HG03196 (cell line): ENCODE measurements at regions not wholly inside any gene's neighbourhood (a gene's known extent, or its start where the extent isn't known, plus 50 kb on each side); places are given as distances from the start of the nearest gene placed in this dataset.

Source experiments
- ATAC-seq: cut with Tn5 transposase; IDR thresholded peaks from one replicate; pipeline ENCODE4 v1.9.1; 2021; ENCODE audit not compliant: unreplicated experiment

DNA sequence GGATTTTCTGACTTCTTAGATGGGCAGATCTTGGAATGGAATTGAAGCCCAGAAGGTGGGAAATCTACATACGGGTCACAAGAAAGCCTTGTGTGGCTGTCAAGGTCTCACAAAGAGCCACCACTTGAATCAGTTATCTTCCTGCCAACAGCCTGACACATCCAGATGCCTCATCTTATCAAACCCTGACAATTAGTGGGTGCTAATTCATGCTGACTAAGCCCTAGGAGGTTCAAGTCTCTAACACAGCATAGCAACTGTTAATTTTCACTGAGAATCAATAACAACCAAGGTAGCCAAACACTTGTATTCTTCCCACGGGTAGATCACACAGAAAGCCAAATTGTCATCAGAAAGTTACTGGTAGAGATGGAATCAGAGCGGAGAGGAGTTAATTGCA is 222.2 kb downstream of the TMEM167A start:
- ATAC-seq: no peak

DNA sequence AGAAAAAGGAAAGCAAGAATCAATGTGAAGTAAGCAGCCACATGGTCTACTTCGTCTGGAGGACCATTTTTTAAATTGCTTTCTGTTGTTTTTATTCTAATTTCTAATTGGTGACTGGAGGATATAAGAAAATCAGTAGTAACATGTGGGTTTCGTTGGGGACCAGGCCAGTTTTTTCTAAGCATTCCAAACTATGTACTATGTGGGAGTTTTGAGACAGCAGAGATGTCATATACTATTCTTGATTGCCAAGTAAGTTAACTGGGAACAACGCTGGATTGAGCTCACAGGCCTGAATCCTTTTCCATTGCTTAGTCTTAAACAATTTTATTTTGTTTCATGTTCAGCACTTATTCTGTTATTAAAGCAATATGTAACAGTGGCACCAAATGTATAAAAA is 225.7 kb downstream of the TMEM167A start:
- ATAC-seq: no peak

DNA sequence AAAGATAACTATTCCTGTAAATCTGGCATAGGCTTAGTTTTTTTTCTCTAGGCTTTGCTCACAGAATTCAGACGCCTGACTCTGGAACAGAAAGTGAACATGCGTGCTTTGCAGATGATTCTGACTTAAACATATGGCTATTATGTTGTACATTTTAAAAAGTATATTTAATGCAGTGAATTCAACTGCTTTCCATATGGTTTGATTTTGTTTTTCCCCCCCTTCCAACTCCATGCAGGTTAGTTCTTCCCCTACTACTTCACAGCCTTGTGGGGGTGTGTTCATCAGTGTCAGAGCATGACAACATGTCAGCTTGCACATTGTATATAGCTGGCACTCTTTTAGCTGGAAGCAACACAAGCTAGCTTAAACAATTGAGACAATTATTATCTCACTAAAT is 226.8 kb downstream of the TMEM167A start:
- no peak for ATAC-seq

DNA sequence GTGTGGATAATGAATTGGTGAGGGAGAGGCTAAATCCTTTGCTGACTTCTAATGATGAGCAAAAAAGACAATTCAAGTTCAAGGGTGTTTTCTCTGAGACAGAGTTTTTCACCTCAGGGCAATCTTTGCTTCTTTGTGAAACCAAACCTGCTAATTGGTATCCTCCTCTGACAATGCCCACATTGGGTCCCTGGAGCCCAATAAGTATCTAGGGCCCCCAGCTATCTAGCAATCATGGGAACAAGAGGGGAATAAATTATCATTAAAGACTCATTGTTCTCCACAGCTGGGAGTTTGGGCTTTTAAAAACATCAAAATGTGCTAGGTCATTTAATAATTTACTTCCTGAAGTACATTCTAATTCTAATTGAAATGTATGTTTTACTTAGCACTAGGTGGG is 227.3 kb downstream of the TMEM167A start:
- no peak for ATAC-seq

DNA sequence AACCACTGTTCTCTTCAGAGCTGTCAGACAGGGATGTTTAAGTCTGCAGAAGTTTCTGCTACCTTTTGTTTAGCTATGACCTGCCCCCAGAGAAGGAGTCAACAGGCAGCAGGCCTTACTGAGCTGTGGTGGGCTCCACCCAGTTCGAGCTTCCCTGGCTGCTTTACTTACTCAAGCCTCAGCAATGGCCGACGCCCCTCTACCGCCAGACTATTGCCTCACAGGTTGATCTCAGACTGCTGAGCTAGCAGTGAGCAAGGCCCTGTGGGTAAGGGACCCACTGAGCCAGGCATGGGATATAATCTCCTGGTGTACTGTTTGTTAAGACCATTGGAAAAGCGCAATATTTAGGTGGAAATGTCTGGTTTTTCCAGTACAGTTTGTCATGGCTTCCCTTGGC is 229.6 kb downstream of the TMEM167A start:
- no peak for ATAC-seq

DNA sequence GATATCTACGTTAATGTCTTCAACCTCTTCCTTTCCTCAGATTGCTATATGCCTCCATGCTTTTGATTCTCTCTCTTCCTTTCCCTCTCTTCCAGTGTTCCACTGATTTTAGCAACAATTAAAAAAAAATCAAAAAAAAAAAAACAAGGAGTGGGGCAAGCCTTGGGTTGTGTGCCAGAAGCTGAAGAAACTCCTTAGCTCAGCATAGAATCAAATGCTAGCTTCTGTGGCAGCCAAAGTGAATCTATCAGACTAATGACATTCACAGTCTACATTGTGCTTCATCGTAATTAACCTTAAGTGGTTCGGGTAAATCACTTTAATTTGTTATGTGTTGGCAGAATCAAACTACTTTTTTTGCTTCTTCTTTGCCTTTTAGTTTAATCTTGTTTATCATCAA is 237.3 kb downstream of the TMEM167A start:
- no peak for ATAC-seq

DNA sequence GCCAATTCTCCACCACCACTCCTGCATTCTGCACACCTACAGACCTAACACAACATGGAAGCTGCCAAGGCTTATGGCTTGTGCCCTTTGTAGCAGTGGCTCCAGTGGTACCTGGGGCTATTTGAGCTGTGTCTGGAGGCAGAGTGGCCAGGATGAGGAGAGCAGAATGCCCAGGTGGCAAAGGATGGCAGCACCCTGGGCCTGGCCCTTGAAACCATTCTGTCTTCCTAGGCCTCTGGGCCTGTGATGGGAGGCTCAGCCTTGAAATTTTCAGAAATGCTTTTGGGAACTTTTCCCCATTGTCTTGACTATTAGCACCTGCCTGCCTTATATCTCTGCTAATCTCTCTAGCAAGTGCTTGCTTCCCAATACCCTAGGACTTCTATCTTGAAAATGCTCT is 241.7 kb downstream of the TMEM167A start:
- ATAC-seq: no peak

DNA sequence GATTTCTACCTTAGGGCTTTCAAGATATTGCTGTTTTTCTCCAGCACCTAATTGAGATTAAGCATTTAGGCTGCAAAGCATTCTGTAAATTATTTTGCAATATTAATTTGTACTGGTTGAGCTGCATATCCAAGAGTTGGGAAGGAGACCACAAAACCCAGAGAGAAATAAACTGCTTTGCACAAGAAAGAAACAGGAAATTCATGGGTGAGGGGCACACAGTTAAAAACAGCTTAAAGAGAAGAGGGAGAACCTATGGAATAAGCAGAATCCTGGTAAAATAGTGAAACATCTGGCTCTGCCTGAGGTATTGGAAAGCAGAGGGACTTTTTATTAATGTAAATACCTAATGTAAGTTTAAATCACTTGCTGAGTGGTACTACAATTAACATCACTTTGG is 243.0 kb downstream of the TMEM167A start:
- no peak for ATAC-seq

DNA sequence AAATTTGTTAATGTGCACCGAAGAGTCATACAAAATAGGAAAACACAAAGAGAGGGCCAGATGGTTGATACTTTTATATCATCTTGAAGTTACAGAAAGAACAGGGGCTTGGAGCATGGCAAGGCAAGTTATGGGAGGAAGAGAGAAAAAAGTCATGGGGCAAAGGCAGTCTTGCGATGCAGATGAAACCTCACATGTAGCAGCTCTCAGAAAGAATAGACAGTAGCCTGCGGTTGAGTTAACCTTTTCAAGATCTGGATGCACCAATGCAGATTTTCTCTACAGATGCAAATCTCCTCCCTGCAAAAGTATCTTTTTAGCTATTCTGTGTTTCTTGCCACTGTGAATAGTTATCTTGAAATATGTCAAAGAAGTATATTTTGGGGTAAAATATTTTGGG is 243.9 kb downstream of the TMEM167A start:
- no peak for ATAC-seq

DNA sequence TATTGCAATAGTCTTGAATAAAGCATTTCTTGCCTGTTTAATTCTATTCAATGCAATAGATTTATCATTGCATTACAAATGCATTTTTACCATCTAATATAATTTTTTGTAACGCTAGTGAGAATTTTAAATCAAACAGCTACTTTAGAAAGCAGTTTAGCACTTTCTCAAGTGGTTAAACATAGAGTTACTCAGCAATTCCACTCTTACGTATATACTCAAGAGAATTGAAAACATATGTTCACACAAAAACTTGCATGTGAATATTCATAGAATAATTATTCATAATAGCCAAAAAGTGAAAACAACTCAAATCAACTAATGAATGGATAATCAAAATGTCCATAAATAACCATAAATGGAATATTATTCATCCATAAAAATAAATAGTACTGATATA is 244.7 kb downstream of the TMEM167A start:
- ATAC-seq: no peak

DNA sequence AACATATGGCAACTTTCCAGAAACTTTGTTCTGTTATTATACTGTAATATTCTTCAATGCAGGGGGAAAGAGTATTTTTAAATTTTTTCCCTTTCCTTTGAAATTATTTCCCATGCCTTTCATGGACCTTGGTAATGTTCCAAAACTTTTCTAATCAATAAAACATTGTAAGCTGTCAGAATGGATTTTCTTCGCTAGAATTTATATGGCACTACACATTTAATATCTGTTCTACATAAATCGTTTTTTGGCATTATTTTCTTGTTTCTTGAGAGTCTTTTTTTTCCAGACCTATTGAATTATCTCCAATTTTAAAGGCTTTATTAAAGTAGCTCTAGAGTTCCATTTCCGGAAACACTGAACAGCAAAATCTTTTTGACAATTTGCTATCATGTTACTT is 249.0 kb downstream of the TMEM167A start:
- ATAC-seq: no peak

DNA sequence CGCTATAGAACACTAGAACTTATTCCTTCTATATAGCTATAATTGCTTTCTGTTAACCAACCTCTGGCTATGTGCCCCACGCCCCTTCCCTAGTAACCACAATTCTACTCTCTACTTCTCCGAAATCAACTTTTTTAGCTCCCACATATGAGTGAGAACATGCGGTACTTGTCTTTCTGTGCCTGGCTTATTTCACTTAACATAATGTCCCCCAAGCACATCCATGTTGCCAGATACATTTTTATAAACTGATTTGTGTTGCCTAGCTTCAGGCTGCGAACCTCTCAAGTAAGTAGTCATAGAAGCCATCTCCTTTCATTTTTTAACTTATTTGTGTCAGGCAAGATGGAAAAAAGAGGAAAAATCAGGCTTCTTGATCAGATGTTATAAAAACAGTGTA is 249.5 kb downstream of the TMEM167A start:
- no peak for ATAC-seq

DNA sequence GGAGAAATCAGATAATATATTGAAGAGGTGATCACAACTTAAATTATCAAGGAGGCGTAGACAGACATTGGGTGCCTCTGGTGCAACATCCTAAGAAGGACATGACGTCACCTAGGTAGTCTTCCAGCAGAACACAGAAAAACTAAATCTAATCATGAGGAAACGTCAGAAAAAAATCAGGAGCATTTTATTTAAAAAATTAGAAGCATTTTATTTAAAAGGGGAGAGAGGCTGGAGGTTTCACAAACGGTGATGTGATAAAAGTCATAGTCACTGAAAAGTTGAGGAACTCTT is 254.6 kb downstream of the TMEM167A start:
- no peak for ATAC-seq

DNA sequence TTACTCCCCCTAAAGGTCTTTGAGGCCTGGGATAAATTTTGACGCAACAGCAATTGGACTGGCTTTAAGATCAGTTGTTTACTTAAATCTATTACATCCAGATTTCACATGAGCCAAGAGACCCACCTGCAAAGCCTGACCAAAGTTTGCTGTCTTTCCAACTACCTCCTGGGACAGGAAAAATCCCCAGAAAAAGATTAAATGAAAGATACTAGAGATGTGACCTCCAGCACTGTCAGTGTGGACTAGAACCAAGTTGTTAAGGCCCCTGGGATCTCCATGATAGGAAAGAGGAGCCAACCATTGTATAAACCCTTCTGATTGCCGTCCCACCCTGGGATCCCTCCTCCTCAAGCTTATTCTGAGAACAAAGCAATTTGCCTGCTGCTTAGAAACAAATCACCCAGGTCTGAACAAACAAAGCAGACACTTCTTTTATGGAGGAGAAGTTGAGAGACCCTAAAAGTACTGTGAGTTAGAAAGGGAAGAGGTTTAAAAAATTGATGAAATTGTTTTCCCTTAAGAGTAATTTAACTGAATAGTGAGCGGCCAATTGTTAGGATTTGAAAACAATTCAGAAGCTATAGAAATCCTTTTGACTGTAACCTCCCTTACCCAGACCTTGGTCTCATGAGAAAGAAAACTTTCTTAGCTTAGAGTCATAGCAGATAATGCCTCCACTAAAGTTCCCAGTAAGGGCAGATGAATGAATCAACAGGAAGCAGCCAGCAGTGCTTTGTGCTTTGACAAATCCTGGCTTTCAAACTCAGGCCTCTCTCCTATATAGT is 255.2 kb downstream of the TMEM167A start:
- no peak for ATAC-seq

DNA sequence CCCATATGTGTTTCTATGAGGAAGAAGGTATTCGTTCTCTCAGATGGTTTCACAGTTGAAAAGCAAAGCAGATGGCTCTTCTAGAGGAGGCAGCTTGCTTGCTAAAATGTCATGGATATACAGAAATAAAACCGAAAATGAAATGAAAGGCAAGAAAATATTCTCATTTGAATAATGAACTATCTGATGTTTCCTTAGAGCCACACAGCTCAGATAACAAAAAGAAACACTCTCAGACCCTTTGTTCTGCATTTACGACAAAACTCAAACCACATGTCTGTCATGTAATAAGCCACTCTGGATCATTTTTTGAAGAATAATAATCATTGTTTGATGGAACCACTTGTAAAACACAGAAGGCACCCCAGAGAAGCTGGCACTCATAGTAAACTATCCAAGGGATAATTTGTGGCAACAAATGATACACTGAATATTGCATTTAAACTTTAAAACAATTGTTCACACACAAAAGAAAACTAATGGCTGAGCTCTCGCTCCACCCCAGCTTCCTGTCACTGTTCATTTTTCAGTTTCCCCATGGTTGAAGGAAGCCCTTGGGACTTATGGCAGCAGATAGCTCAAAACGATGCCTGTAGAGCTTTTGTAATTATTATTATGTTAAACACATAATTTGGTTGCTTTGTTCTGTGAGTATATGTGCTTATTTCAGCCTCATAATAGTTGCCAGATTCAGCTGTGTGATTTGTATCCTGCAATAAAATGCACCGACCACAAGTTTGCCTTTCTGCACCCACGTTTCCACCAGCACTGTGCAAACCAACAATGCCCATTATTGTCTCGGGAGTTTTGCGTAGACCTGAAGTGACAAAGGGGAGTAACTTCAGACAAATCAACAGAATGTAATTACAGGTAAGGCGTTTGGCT is 256.0 kb downstream of the TMEM167A start:
- peak; percentile 83 for ATAC-seq

DNA sequence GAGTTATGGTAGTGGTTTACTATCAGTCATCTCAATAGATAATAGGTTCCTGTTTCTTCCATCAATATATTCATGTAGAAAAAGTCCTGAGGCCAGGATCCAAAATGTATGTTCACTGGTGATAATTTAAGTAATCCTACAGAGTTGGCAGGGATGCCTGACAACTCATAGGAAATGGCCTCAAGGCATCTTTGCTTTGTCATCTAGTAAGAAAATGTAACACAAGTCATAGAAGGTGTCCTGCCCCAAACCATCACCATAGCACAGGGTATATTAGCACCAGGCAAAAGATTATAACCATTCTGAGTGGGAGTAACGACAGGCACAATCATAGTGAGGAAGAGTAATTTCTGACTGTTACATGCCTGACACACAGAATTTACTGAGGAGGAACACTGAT is 257.0 kb downstream of the TMEM167A start:
- ATAC-seq: no peak

DNA sequence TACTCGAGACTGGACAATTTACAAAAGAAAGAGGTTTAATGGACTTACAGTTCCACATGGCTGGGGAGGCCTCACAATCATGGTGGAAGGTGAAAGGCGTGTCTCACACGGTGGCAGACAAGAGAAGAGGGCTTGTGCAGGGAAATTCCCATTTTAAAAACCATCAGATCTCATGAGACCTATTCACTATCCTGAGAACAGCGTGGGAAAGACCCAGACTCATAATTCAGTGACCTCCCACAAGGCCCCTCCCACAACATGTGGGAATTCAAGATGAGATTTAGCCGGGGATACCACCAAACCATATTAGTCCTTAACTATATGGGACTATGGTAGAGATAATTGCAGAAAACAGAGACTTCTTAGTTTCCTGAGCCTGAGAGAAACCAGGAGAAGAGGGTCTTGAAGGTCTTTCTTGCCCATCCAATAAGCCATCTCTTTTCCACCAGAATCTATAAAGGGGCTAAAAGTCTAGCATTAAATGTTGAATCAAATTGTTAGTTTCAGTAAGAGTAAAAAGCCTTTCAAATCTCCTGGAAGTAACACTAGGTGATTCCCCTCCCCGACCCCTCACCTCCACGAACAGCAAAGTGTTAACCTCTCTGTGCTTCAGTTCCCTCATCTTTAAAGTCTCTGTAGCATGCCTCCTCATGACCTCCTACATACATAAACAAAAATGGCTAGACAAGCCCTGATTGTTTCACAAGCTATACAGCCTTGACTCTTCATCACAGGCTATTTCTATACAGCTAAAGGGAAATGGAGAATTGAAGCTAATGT is 259.1 kb downstream of the TMEM167A start:
- no peak for ATAC-seq

DNA sequence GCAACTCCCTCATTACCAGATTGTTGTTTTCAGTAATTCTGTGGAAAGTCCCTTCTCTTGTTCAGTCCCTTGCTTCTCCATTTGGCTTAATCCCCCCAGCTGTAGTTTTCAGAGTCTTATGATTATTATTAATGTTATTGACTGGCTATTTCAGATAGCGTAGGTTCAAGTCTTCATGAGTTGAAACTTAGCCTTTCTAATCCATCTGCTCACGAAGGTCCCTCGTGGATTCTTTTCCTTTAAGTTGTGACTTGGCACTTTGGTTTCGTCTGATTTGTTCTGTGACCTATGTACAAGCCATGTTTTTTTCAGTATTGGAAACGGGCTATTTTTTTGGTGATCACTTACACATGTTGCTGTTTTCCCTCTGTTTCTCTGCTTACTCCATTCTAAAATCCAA is 260.3 kb downstream of the TMEM167A start:
- ATAC-seq: no peak

DNA sequence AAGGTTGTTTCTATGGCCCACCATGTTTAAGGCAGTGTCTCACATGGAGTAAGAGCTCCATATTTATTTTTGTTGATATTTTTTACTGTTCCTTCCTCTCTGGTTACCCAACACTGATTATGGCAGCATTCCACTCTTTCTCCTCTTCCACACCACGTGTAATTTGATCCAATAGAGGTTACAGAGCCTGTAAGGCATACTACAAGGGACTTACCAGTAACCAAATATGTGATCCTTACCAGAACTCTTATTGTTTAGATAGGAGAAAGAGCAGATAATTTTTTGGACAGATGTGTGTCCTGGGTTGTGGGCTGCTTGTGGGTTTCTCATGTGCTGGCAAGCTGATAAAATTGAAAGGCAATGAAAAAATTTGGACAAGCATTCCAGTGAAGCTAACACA is 261.3 kb downstream of the TMEM167A start:
- ATAC-seq: no peak

DNA sequence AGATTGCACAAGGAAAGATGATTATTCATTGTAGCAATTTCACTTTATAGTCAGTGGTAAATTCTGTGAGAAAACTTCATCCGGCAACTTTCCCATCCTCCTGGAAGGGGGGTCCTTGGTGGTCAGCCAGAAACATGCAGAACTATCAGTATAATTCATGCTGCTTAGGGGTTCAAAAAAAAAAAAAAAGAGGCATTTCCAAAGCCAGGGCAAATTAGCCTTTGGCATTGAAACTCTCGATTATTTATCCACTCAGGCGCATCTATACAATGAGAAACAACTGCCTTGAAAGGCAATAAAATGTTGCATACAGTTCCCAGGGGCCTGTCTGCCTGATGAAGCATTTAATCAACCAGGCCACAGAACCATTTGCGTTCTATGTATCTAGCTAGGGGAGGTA is 263.3 kb downstream of the TMEM167A start:
- ATAC-seq: no peak

DNA sequence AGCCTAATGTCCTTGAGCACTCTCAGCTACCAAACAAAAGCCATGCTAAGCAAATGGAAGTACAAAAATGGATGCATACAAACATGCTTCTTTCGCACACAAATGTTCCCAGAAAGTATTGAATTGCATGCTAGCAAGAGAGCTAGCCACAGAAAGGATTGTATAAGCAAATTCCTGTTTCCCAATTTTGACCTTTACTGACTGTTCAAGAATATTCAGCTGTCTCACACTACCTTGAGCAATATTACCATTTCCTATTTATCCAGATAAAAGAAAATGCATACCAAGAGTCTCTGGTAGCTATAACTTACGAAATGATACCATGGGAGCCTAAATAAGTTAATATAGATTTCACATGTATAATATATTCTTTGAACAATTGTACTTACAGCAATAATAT is 264.6 kb downstream of the TMEM167A start:
- no peak for ATAC-seq

DNA sequence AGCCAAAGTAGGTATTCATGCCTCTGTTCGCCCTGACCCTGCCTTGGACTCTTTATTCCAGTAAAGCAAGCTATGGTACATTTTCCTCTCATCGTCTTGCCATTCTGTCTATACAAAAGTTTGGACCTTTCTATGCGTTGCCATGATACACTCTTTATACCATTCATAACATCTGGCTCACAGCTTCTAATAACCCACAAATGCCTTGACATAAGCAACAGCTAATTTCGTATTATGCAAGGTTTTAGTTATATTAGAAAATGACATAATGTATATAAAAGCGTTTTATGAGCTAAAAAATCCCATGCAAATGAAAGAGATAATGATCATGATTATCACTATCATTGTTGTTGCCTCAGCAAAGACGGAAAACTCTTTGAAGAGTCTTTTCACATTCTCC is 265.7 kb downstream of the TMEM167A start:
- no peak for ATAC-seq
